Peyer's patch (tissue), 4 donors: ENCODE measurements at regions not wholly inside any gene's neighbourhood (a gene's known extent, or its start where the extent isn't known, plus 50 kb on each side); places are given as distances from the start of the nearest gene placed in this dataset.
"Not testable (repeated sequence)": the region's sequence is repeated elsewhere in the genome, so short reads cannot be mapped to it uniquely, and the experiment has no call there.

Experiments
- CTCF ChIP-seq, 6 experiments: fragments of 450-650 bp in 4 of 6; fragments of 200-600 bp in 2 of 6; sonication (generic) in 1 of 6; IDR thresholded peaks; one replicate each; pipeline ENCODE4 v1.5.1; 2017 to 2019; ENCODE audit warnings: antibody characterized with exemption in 6 of 6, mild to moderate bottlenecking in 3 of 6, moderate library complexity in 1 of 6
- POLR2A ChIP-seq, 2 donors: fragments of 450-650 bp; IDR thresholded peaks; one replicate each; pipeline ENCODE4 v1.5.1; 2017; ENCODE audit warnings: antibody characterized with exemption in 2 of 2, mild to moderate bottlenecking in 2 of 2, moderate library complexity in 2 of 2

GRCh38 chr3:152774230-152774629 is 60.7 kb upstream of the P2RY1 start:
- not testable (repeated sequence) for TF ChIP-seq CTCF, POLR2A (IDR thresholded peaks at IDR 0.05)
